Chondrocyte (in vitro differentiated cells): ENCODE measurements at regions not wholly inside any gene's neighbourhood (a gene's known extent, or its start where the extent isn't known, plus 50 kb on each side); places are given as distances from the start of the nearest gene placed in this dataset.

Source experiments
- DNase-seq: peaks from one replicate; pipeline ENCODE4 v3.0.0; 2021; ENCODE audit warnings: mixed read lengths, low spot score
- H3K27ac Mint-ChIP-seq: one replicate; pipeline ENCODE4 v1.8.0; 2021; ENCODE audit warnings: mild to moderate bottlenecking, moderate library complexity, mixed read lengths; ENCODE audit not compliant: unreplicated experiment
- H3K27me3 Mint-ChIP-seq: 2 replicates; pipeline ENCODE4 v1.8.0; 2021; ENCODE audit warnings: low read depth, mixed read lengths
- H3K36me3 Mint-ChIP-seq: 2 replicates; pipeline ENCODE4 v1.8.0; 2021; ENCODE audit warnings: low read depth, mixed read lengths
- H3K4me1 Mint-ChIP-seq: 2 replicates; pipeline ENCODE4 v1.8.0; 2021; ENCODE audit warnings: low read depth, mild to moderate bottlenecking, mixed read lengths
- H3K4me3 Mint-ChIP-seq: one replicate; pipeline ENCODE4 v1.8.0; 2021; ENCODE audit warnings: mild to moderate bottlenecking, moderate library complexity, mixed read lengths; ENCODE audit not compliant: unreplicated experiment
- H3K9me3 Mint-ChIP-seq: 2 replicates; pipeline ENCODE4 v1.8.0; 2021; ENCODE audit warnings: low read depth, mixed read lengths
- TF ChIP-seq, protein P1 (sequence below): fragments of 200-600 bp; sonication (generic); IDR thresholded peaks from 2 replicates; pipeline ENCODE4 v1.5.0; 2021; ENCODE audit warnings: antibody characterized with exemption, mild to moderate bottlenecking, moderate library complexity

DNA sequence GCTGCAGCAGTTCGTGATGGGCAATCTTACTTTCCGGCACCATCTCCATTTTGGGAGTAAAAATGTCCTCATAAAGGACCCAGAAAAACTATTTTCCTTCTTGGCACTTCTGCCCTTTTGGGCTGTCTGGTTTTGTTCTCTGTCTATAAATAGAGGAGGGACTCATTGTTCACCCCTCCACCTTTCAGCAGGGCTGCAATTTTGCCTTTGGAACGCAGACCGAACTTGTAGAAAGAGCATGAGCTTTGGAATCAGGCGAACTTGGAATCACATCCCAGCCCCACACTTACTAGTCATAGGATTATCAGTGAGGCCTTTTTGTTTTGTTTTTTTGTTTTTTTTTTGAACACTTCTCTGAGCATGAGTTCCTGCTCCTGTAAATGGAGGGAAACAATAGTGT is 178.1 kb upstream of the IL12B start:
- Mint-ChIP-seq H3K4me3 (no peak overlapping the region), H3K36me3 (no peaks in the 10 kb centered on the region), H3K4me1 (peaks cover 47% of the 10 kb centered on the region), H3K9me3 (no peaks in the 10 kb centered on the region), H3K27ac (no peak overlapping the region), H3K27me3 (peaks cover 2% of the 10 kb centered on the region)
- no peak for DNase-seq
- TF ChIP-seq, protein P1, sequence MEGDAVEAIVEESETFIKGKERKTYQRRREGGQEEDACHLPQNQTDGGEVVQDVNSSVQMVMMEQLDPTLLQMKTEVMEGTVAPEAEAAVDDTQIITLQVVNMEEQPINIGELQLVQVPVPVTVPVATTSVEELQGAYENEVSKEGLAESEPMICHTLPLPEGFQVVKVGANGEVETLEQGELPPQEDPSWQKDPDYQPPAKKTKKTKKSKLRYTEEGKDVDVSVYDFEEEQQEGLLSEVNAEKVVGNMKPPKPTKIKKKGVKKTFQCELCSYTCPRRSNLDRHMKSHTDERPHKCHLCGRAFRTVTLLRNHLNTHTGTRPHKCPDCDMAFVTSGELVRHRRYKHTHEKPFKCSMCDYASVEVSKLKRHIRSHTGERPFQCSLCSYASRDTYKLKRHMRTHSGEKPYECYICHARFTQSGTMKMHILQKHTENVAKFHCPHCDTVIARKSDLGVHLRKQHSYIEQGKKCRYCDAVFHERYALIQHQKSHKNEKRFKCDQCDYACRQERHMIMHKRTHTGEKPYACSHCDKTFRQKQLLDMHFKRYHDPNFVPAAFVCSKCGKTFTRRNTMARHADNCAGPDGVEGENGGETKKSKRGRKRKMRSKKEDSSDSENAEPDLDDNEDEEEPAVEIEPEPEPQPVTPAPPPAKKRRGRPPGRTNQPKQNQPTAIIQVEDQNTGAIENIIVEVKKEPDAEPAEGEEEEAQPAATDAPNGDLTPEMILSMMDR = no peak

- H3K4me1 Mint-ChIP-seq = peaks cover 47% of the 10 kb centered on the region
Measured at GRCh38 chr5:159509002-159509660, 178.8 kb upstream of the IL12B start.

GRCh38 chr5:159510282-159510681 is 180.0 kb upstream of the IL12B start:
- H3K27me3 Mint-ChIP-seq = peaks cover 9% of the 10 kb centered on the region
- peak overlapping the region; percentile 81 for H3K27ac Mint-ChIP-seq
- peak; percentile 91 for DNase-seq
- TF ChIP-seq, protein P1 = peak; percentile 32
- peaks cover 2% of the 10 kb centered on the region for H3K36me3 Mint-ChIP-seq
- H3K4me3 Mint-ChIP-seq = no peak overlapping the region
- H3K4me1 Mint-ChIP-seq = peaks cover 38% of the 10 kb centered on the region
- no peaks in the 10 kb centered on the region for H3K9me3 Mint-ChIP-seq

More at GRCh38 chr5:159509002-159509660, 178.8 kb upstream of the IL12B start:
- no peaks in the 10 kb centered on the region for H3K9me3 Mint-ChIP-seq
- peaks cover 2% of the 10 kb centered on the region for H3K27me3 Mint-ChIP-seq
- TF ChIP-seq, protein P1 = no peak
- H3K36me3 Mint-ChIP-seq = no peaks in the 10 kb centered on the region
- no peak for DNase-seq
- H3K4me3 Mint-ChIP-seq = no peak overlapping the region
- no peak overlapping the region for H3K27ac Mint-ChIP-seq

GRCh38 chr5:159511570-159511969 is 181.3 kb upstream of the IL12B start:
- Mint-ChIP-seq H3K36me3 (peaks cover 3% of the 10 kb centered on the region), H3K4me1 (peaks cover 38% of the 10 kb centered on the region), H3K27me3 (peaks cover 14% of the 10 kb centered on the region), H3K27ac (no peak overlapping the region), H3K9me3 (no peaks in the 10 kb centered on the region), H3K4me3 (no peak overlapping the region)
- TF ChIP-seq, protein P1 = no peak
- DNase-seq = no peak

- Mint-ChIP-seq H3K9me3 (no peaks in the 10 kb centered on the region), H3K27ac (no peak overlapping the region), H3K27me3 (peaks cover 14% of the 10 kb centered on the region), H3K4me1 (peaks cover 38% of the 10 kb centered on the region), H3K4me3 (no peak overlapping the region), H3K36me3 (peaks cover 3% of the 10 kb centered on the region)
- DNase-seq = no peak
- TF ChIP-seq, protein P1 = no peak
Measured at GRCh38 chr5:159512064-159512463, 181.8 kb upstream of the IL12B start.
